Hippocampal formation (tissue), 2 donors: ENCODE measurements at regions not wholly inside any gene's neighbourhood (a gene's known extent, or its start where the extent isn't known, plus 50 kb on each side); places are given as distances from the start of the nearest gene placed in this dataset.

Experiments
- DNase-seq, 2 donors: peaks; one replicate each; lab custom pipeline; 2025; lab: John Stamatoyannopoulos, UW

DNA sequence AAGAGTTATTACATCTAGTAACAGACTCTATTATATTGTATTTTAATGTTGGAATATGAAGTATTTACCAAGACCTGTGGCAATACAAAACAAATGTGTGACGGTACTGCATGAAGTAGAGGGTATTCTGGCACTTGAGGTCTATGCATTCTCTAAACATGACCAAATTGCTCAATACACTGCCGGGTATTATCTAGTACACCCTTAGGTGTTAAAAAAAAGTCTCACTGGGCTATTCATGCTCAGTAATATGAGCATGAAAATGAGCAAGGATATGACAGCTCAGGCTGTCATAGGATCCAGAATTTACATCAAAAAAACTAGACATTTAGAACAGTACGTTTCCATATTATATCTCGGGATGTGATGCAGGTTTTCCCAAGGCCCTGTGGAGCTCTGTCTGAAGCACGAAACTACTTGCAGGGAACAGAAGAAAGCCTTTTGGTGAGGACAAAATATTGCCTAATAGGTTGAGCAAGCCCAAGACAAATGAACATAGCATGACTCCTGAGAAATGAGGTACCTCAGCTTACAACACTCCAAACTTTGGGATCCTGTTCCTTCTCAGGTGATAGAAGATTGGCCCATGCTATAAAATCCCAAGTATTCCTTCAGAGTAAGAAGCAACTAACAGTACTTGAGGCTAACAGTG lies 74.1 kb upstream of the MAOA start:
- no peak for DNase-seq

DNA sequence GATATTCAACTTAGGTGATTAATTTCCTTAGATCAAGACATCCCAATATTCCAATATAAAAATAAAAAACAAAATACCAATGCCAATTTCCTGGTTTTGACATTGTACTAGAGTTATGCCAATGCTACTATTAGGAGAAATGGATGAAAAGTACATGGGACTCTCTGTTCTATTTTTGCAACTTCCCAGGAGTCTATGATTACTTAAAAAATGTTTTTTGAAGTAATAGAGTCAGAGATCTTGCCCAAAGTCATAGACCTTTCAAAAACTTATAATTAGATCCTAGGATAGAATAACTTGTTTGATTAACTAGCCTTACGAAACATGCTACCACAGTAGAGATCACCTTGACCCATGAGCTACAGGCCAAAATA lies 73.6 kb upstream of the MAOA start:
- DNase-seq: no peak

DNA sequence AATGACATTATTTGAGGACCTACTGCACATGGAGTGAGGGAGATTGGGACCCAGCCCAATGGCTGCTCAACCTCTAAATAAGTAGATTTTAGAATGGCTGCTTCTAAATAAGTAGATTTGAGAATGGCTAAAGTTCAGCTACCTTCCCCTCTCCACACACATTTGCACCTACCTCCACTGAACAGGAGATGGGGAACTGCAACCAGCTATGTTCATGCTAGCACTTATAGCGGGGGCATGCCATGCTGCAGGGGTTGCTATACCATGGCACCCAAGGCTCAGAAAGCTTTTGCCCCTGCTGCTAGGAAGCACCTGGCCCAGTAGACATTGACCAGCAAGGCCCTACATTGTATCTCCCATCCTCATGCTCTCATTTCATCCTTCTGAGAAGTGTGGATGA lies 70.2 kb upstream of the MAOA start:
- DNase-seq: no peak

DNA sequence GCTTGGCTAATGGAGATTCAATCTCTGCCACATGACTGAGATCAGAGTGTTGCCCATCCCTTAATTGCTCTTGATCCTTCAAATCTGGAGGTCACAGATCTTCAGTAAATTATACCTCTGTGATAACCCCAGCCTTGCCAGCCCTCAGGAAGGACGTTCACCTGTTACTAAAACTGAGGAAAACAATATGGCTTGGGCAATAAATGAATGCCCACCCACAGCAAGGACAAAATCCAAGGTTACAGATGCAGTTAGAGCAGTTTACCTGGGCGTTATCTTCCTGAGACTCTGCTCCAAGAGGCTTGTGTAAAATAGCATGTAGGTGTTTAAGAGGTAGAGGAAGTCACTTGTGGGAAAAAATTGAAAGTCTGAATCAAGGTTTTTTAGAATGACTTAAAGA lies 69.3 kb upstream of the MAOA start:
- DNase-seq: no peak

DNA sequence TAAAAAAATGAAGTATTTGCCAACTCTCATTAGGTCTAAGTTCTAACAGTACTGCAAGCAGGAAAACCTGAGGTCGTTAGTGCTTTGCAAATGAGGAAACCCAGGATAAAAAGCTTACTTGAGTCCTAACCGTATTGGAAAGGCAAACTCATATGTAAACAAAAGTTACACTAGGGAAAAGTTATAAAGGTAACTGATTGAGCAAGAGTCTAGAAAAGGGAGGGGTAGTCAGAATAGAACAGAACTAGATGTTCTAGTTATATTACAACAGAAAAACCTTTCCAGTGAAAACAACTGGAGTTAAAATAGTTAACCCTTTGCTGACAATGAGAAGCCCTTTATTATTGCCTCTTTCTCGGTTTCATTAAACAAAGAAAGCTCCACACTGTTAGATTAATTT lies 66.4 kb upstream of the MAOA start:
- no peak for DNase-seq

DNA sequence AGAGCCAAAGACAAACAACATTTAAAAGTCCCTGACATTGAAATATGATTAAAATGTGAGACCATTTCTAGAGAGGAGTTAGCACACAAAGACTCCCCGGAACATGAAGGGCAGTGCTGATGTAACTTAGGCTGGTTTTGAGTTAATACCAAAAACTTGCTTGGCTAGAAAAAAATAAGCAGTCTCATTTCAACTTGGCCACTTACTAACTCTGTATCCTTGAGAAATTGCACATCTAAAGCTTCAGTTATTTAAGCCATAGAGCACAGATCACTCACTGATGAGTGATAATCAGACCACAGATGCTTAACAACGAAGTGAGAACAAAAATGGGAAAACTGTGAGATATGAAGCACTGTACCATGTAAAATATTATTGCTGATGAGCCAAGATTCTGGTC lies 65.9 kb upstream of the MAOA start:
- DNase-seq: no peak

DNA sequence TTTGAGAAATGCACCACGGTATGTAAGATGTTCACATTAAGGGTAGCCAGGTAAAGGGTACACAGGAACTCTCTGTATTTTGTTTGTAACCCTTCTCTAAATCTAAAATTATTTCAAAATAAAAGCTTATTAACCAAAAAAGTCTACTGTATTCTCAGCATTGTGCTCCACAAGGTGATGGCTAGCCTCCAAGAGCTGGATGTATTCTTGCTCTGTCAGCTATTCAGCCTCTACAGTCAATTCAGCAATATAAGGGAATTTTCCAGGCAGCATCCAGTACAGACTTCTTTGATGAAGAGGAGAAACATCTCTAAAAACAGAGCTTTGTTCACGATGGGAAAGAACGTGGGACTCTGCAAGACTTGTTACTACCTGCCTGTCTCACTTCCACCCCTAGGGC lies 63.5 kb upstream of the MAOA start:
- no peak for DNase-seq

DNA sequence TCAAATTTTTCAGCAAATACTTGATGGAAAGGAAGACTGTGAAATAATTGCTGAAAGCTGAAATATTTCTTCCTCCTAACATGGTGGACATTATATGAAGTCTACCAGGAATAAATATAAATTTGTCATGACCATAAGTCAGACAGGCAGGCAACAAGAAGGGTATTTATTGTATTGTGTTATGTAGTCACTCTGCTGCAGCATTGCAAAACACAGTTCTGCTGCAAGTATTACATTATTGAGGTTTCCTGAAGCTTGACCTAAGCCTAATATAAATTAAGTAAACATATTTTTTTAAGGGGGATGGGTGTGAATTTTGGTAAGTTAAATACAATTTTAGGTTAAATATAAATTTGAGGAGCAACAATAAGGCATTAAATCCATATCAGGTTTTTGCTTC lies 60.2 kb upstream of the MAOA start:
- DNase-seq: no peak

DNA sequence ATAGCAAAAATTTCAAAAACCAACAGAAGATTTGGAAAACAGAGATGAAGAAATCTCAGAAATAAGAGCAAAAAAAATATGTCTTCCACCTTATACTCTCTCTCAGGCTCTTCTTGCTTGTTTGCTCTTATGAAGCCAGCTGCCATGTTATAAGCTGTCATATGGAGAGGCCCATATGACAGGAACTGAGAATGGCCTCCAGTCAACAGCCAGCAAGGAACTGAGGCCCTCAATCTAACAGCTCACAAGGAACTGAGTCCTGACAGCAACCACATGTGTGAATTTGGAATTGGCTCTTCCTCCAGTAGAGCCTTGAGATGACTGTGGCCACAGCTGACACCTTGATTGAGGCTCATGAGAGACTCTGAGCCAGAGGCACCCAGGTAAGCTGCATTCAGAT lies 51.3 kb upstream of the MAOA start:
- DNase-seq: no peak

DNA sequence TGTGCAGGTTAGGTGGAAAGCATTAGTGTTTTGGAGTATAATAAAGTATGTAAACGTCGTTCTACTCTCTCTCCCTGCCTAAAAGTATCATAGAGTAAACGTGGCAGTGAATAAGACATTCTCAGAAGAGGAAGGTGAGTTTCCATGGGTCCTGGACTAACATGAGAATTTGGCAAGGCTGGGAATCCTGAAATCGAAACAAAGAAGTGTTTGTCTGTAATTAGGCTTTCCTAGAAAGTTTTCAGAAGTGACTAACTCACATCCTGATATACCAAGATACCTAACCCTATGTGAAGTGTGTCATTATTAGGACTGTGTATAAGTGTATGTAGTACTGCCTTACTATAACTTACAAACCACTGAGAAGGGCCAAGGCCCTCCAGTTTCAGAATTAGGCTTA lies 50.7 kb upstream of the MAOA start:
- DNase-seq: no peak
